Effector memory CD8-positive, alpha-beta T cell (primary cell): ENCODE measurements at regions not wholly inside any gene's neighbourhood (a gene's known extent, or its start where the extent isn't known, plus 50 kb on each side); places are given as distances from the start of the nearest gene placed in this dataset.

ENCODE experiments used
- ATAC-seq: fragments of 150-1000 bp; cut with Tn5 transposase; replicated peaks from 2 replicates; pipeline ENCODE4 v1.10.0; 2021; ENCODE audit warnings: mild to moderate bottlenecking, moderate library complexity
- DNase-seq, 3 experiments: peaks; one replicate each; pipeline ENCODE4 v3.0.0; 2021
- H3K27ac Mint-ChIP-seq, 2 donors: one replicate each; pipeline ENCODE4 v1.8.0; 2022; ENCODE audit warnings: mild to moderate bottlenecking in 2 of 2, mixed read lengths in 2 of 2, moderate library complexity in 2 of 2
- H3K27me3 Mint-ChIP-seq, 2 donors: one replicate each; pipeline ENCODE4 v1.8.0; 2022; ENCODE audit warnings: mixed read lengths in 2 of 2
- H3K36me3 Mint-ChIP-seq: one replicate; pipeline ENCODE4 v1.8.0; 2022; ENCODE audit warnings: mild to moderate bottlenecking, moderate library complexity, mixed read lengths; ENCODE audit not compliant: insufficient read depth
- H3K4me1 Mint-ChIP-seq, 2 donors: one replicate each; pipeline ENCODE4 v1.8.0; 2022; ENCODE audit warnings: low read depth in 2 of 2, mixed read lengths in 2 of 2
- H3K4me3 Mint-ChIP-seq, 2 donors: one replicate each; pipeline ENCODE4 v1.8.0; 2022; ENCODE audit warnings: mild to moderate bottlenecking in 2 of 2, mixed read lengths in 2 of 2, moderate library complexity in 2 of 2
- H3K9me3 Mint-ChIP-seq, 2 donors: one replicate each; pipeline ENCODE4 v1.8.0; 2022; ENCODE audit warnings: mixed read lengths in 2 of 2

DNA sequence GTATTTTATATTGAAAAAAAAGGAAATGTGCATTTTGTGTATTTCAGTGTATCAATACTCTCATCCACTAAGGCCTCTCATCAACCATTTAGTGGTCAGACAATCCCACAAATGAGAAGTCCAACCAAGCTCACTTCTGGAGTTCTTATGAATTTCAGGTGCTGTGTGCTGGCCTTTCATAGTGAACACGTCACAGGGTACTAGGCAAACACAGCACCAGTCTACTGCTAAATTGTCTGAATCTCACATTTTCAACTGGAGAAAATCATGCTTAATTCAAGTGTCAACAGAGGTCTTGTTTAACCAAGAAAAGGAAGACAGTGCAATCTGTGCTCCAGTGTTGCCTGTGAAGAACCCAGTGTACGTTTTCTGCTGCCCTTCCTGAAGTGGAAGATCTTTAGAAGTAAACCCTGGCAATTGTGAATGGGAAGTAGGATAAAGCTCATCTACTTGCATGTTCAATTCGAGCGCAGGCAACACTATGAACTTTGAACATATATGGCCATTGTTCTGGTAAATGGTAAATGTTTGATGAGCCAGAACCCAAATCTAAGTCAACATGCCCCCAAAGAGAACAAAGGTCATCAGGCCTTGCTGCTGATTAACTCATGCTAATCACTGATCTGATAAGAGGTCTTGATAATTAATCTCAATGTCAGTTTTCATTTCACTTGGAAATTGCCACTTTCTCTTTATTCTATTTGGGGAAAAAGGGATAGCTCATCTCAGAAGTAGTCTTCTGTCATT is 439.2 kb upstream of the SOX9 start:
- Mint-ChIP-seq H3K36me3 (no peaks in the 10 kb centered on the region), H3K9me3 (peaks cover 1 to 27% of the 10 kb centered on the region in 2 donors), H3K27ac (no peak overlapping the region), H3K4me1 (no peaks in the 10 kb centered on the region), H3K4me3 (no peak overlapping the region), H3K27me3 (no peaks in the 10 kb centered on the region)
- DNase-seq: no peak
- ATAC-seq: no peak

DNA sequence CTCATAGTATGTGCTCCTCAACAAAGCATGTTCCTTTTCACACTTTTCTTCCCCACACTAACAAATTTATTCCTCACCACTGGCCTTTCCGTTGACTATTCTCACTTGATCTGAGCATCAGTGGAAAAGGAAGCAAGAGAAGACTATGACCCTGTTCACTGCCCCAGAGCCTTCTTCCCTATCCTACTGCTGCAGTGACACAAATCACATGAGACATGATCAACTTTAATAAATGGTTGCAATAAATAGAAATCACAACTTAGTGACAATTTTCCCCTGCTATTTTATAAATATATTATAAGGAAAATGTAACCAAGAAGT is 438.7 kb upstream of the SOX9 start:
- Mint-ChIP-seq H3K27me3 (no peaks in the 10 kb centered on the region), H3K4me3 (no peak overlapping the region), H3K36me3 (no peaks in the 10 kb centered on the region), H3K27ac (no peak overlapping the region), H3K9me3 (peaks cover 1 to 22% of the 10 kb centered on the region in 2 donors), H3K4me1 (no peaks in the 10 kb centered on the region)
- DNase-seq (no peak), ATAC-seq (no peak)

DNA sequence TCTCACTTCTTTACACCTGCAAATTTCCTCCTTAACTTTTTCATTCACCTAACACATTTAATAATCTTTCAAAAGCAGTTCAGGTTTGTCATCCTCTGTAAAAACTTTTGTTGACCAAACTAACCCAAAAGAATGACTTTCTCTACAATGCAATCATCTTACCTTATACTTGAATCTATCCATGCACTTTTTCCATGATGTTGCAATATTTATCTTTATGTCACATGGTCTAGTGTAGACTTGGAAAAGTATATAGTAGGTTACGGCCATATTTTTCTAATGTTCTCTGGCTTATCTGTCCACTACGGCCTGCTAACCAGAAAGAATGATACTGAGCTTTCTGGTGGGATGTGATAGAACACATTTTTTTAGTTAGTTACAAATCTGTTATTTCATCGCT is 431.0 kb upstream of the SOX9 start:
- Mint-ChIP-seq H3K4me1 (no peaks in the 10 kb centered on the region), H3K9me3 (peaks cover 2 to 10% of the 10 kb centered on the region in 2 donors), H3K36me3 (no peaks in the 10 kb centered on the region), H3K27me3 (no peaks in the 10 kb centered on the region), H3K27ac (no peak overlapping the region), H3K4me3 (no peak overlapping the region)
- no peak for ATAC-seq
- no peak for DNase-seq

DNA sequence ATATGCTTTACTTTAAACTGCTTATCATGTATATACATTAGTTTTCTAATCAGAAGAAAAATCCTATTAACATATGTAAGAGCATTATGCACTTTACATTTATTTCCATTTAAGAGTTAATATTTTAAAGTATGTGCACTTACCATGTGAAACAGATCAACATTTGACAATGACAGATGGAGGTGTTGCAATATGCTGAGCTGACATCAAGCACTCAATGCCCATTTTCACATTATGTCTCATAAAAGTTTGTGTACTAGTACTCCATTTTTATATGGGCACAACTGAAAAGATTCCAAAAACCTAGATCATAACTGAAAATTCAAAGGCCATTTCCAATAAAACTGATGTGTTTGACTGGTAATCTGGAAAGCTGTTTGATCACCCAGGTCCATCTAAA is 420.9 kb upstream of the SOX9 start:
- Mint-ChIP-seq H3K27ac (no peak overlapping the region), H3K36me3 (no peaks in the 10 kb centered on the region), H3K9me3 (peaks cover 9 to 13% of the 10 kb centered on the region in 2 donors), H3K4me1 (no peaks in the 10 kb centered on the region), H3K4me3 (no peak overlapping the region), H3K27me3 (no peaks in the 10 kb centered on the region)
- DNase-seq (no peak), ATAC-seq (no peak)

GRCh38 chr17:71703701-71704100 is 417.1 kb upstream of the SOX9 start:
- no peak overlapping the region for H3K27ac Mint-ChIP-seq
- no peak for DNase-seq
- peaks cover 8 to 16% of the 10 kb centered on the region in 2 donors for H3K9me3 Mint-ChIP-seq
- H3K4me1 Mint-ChIP-seq: no peaks in the 10 kb centered on the region
- H3K4me3 Mint-ChIP-seq: no peak overlapping the region
- H3K27me3 Mint-ChIP-seq: no peaks in the 10 kb centered on the region
- H3K36me3 Mint-ChIP-seq: no peaks in the 10 kb centered on the region
- ATAC-seq: no peak

DNA sequence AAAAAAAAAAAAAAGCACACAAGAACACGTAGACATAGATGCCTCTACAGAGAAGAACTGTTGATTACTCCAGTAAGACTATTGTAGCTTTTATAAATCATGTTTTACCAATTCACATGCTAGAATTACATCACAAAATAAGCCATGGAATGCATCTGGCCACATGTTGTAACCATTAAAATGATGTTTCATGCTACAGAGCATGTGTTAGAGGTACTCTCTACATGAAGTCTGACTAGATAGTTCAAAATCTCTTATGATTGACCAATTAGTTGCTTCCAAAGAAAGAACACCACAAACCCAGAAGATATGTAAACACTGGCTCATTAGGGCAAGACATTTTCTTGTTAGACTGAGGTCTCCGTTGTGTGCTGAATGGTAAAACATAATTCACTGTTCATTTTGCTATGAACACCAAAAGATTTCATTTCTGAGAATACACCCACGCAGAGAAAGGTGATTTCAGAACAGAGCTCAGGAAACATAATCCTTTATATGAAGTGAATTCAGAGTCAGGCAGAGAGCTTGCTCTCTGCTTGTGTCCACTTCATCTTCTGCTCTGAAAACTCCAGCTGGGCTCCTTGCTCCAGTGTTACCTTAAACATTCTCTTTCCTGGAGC is 411.4 kb upstream of the SOX9 start:
- Mint-ChIP-seq H3K27me3 (no peaks in the 10 kb centered on the region), H3K4me1 (no peaks in the 10 kb centered on the region)

DNA sequence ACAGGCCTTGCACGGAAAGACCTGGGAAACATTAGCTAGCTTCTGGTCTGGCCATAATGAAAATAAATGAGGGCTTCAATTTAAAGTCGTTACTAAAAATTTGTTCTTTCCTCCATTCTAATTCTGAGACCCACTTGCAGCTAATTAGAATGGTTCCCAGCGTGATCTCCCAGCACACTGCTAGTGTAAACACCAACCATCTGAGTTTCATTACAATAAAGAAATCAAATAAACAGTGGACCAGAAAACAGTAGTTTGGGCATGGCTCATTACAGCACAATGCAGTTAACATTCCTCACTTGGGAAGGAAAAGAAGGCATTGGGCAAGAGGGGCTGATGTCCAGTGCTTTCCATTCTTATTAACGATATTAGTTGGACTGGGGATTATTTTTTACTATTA is 410.9 kb upstream of the SOX9 start:
- Mint-ChIP-seq H3K27ac (no peak overlapping the region), H3K27me3 (no peaks in the 10 kb centered on the region), H3K9me3 (peaks cover 5 to 7% of the 10 kb centered on the region in 2 donors), H3K4me1 (no peaks in the 10 kb centered on the region), H3K36me3 (no peaks in the 10 kb centered on the region), H3K4me3 (no peak overlapping the region)
- ATAC-seq: no peak
- DNase-seq: no peak

More for the DNA sequence above, 411.4 kb upstream of the SOX9 start:
- Mint-ChIP-seq H3K36me3 (no peaks in the 10 kb centered on the region), H3K27ac (no peak overlapping the region), H3K9me3 (peaks cover 5 to 7% of the 10 kb centered on the region in 2 donors), H3K4me3 (no peak overlapping the region)
- DNase-seq: no peak
- no peak for ATAC-seq

DNA sequence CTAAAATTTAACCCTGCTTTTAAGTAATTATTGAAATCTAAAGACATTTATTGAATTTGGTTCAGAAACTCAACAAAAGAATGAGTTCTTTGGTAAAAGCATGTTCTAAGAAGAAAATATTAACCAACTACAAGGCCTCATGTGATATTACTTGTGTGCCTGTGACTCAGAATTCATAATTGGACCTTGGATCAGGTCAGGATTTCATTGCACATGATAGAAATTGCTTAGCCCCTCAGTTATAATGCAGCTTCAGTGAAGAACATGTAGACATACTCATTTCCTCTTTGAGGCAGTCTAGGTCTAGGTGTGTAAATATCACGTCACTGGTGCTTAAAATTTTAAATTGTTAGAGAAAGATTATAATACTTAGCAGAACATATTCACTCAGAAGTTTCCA is 410.0 kb upstream of the SOX9 start:
- Mint-ChIP-seq H3K4me1 (no peaks in the 10 kb centered on the region), H3K27ac (no peak overlapping the region), H3K4me3 (no peak overlapping the region), H3K9me3 (peaks cover 7% of the 10 kb centered on the region in 2 donors), H3K36me3 (no peaks in the 10 kb centered on the region), H3K27me3 (peaks cover 0 to 6% of the 10 kb centered on the region in 2 donors)
- DNase-seq (no peak), ATAC-seq (no peak)

DNA sequence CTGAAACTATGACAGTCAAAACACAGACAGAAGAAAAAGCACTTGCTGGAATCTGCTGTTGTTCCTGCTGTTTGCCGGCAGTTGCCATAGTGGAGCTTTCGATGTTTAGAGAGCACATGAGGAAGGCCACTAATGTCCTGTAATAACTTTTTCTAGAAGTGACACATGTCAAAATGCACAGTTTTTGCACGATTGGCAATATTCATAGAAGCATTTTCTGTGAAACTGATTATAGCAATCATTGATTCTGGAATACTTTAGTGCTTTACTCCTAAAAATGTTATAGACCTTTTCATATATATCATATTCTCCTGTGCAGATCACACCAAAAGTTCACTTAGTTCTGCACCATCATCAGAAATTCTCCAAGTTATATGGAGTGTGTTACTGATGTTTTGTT is 407.0 kb upstream of the SOX9 start:
- H3K4me1 Mint-ChIP-seq: no peaks in the 10 kb centered on the region
- peaks cover 0 to 6% of the 10 kb centered on the region in 2 donors for H3K27me3 Mint-ChIP-seq

DNA sequence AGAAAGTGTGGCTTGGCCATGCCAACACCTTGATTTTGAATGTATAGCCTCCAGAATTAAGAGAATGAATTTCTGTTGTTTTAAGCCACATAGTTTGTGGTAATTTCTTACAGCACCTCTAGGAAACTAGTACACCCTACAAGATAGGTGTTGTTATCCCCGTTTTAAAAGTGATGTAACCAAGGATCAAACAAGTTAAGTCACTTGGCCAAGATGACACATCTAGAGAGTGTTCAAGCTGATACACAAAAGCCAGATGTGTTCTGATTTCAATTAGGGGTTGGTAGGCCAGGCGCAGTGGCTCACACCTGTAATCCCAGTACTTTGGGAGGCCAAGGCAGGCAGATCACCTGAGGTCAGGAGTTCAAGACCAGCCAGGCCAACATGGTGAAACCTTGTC is 396.5 kb upstream of the SOX9 start:
- Mint-ChIP-seq H3K27me3 (no peaks in the 10 kb centered on the region), H3K27ac (no peak overlapping the region), H3K4me3 (no peak overlapping the region), H3K4me1 (no peaks in the 10 kb centered on the region), H3K36me3 (no peaks in the 10 kb centered on the region), H3K9me3 (peaks cover 0 to 14% of the 10 kb centered on the region in 2 donors)
- ATAC-seq (no peak), DNase-seq (no peak)

More for the DNA sequence above, 407.0 kb upstream of the SOX9 start:
- Mint-ChIP-seq H3K4me3 (no peak overlapping the region), H3K36me3 (no peaks in the 10 kb centered on the region), H3K27ac (no peak overlapping the region), H3K9me3 (peaks cover 7 to 12% of the 10 kb centered on the region in 2 donors)
- no peak for ATAC-seq
- DNase-seq: no peak

DNA sequence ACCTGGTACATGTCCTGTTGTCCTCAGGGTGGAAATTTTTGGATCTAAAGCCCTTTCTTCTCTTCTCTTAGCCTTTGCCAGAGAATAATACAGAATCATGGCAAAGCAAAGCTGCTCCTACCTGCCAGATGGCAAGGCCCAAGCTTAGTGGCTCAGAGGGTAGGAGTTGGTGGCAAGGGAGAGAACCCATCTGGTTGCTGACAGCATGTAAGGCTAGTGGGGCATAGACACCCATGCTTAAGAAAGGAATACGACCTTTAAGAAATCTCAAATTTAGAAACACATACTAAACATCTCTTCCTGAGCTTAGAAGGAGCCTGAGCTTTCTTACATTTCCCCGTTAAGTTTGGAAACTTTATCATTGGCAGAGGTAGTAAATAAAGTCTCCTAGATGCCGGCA is 395.0 kb upstream of the SOX9 start:
- no peaks in the 10 kb centered on the region for H3K4me1 Mint-ChIP-seq
- no peak overlapping the region for H3K27ac Mint-ChIP-seq
- H3K4me3 Mint-ChIP-seq: no peak overlapping the region
- ATAC-seq: no peak
- no peak for DNase-seq
- no peaks in the 10 kb centered on the region for H3K36me3 Mint-ChIP-seq
- H3K9me3 Mint-ChIP-seq: peaks cover 2 to 14% of the 10 kb centered on the region in 2 donors
- no peaks in the 10 kb centered on the region for H3K27me3 Mint-ChIP-seq

GRCh38 chr17:71726341-71726740 is 394.5 kb upstream of the SOX9 start:
- DNase-seq: no peak
- H3K4me1 Mint-ChIP-seq: no peaks in the 10 kb centered on the region
- H3K36me3 Mint-ChIP-seq: no peaks in the 10 kb centered on the region
- peaks cover 2 to 14% of the 10 kb centered on the region in 2 donors for H3K9me3 Mint-ChIP-seq
- no peaks in the 10 kb centered on the region for H3K27me3 Mint-ChIP-seq
- no peak overlapping the region for H3K27ac Mint-ChIP-seq
- H3K4me3 Mint-ChIP-seq: no peak overlapping the region
- ATAC-seq: no peak

DNA sequence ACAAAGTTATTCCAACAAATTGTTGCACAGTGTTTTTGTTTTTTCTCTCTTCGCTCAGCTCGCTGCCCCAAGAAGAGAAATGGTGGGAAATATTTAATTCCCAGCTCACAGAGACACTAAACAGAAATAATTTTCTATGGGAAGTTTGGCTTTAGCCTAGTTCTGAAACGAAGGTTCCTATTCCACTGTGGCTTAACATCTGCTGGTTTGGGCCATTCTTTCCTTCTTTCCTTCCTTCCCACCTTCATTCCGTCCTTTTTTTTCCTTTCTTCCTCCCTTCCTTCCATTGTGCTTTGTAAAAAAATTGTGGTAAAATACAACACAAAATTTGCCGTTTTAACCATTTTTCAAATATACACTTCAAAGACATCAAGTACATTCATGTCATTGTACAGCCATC is 393.5 kb upstream of the SOX9 start:
- no peak overlapping the region for H3K27ac Mint-ChIP-seq
- DNase-seq (no peak), ATAC-seq (no peak)
- H3K27me3 Mint-ChIP-seq: no peaks in the 10 kb centered on the region
- no peak overlapping the region for H3K4me3 Mint-ChIP-seq
- H3K4me1 Mint-ChIP-seq: no peaks in the 10 kb centered on the region
- peaks cover 2 to 14% of the 10 kb centered on the region in 2 donors for H3K9me3 Mint-ChIP-seq
- no peaks in the 10 kb centered on the region for H3K36me3 Mint-ChIP-seq

- H3K36me3 Mint-ChIP-seq: no peaks in the 10 kb centered on the region
- H3K4me1 Mint-ChIP-seq: no peaks in the 10 kb centered on the region
- peaks cover 2 to 14% of the 10 kb centered on the region in 2 donors for H3K9me3 Mint-ChIP-seq
- ATAC-seq (no peak), DNase-seq (no peak)
- no peaks in the 10 kb centered on the region for H3K27me3 Mint-ChIP-seq
- H3K4me3 Mint-ChIP-seq: no peak overlapping the region
- H3K27ac Mint-ChIP-seq: no peak overlapping the region
These were observed 393.1 kb upstream of the SOX9 start for GRCh38 chr17:71727723-71728122.
